Activated CD8-positive, alpha-beta T cell treated with anti-CD3 and anti-CD28 coated beads, Interleukin-2, amount 10 ng/mL, durations not matched to agents 7 days and 5 days (primary cell): ENCODE measurements at regions not wholly inside any gene's neighbourhood (a gene's known extent, or its start where the extent isn't known, plus 50 kb on each side); places are given as distances from the start of the nearest gene placed in this dataset.

Experiments
- ATAC-seq: fragments of 150-1000 bp; cut with Tn5 transposase; one replicate; pipeline ENCODE4 v1.10.0; 2021; ENCODE audit warnings: moderate library complexity
- CTCF ChIA-PET: fragments of 350-600 bp; sonication (Branson Sonifier 250); formaldehyde crosslinking; loops from one replicate; lab custom pipeline; 2021; ENCODE audit warnings: antibody characterized with exemption; lab: Charles Lee
- POLR2A ChIA-PET: fragments of 350-600 bp; sonication (Branson Sonifier 250); formaldehyde crosslinking; loops from one replicate; lab custom pipeline; 2021; ENCODE audit warnings: antibody characterized with exemption; lab: Charles Lee
- DNase-seq: peaks from one replicate; pipeline ENCODE4 v3.0.0-alpha.2; 2020
- H3K27ac Mint-ChIP-seq: one replicate; pipeline ENCODE4 v1.8.0; 2021; ENCODE audit warnings: mild to moderate bottlenecking, mixed read lengths
- H3K27me3 Mint-ChIP-seq: one replicate; pipeline ENCODE4 v1.8.0; 2021; ENCODE audit warnings: low read depth, mixed read lengths
- H3K36me3 Mint-ChIP-seq: one replicate; pipeline ENCODE4 v1.8.0; 2021; ENCODE audit warnings: low read depth, mixed read lengths
- H3K4me1 Mint-ChIP-seq: one replicate; pipeline ENCODE4 v1.8.0; 2021; ENCODE audit warnings: low read depth, mixed read lengths
- H3K4me3 Mint-ChIP-seq: one replicate; pipeline ENCODE4 v1.8.0; 2021; ENCODE audit warnings: mild to moderate bottlenecking, mixed read lengths
- H3K9me3 Mint-ChIP-seq: one replicate; pipeline ENCODE4 v1.8.0; 2022; ENCODE audit warnings: mixed read lengths; ENCODE audit not compliant: insufficient read depth

GRCh38 chr16:20166531-20167235 lies 93.0 kb upstream of the GPR139 start:
- no peak overlapping the region for H3K27ac Mint-ChIP-seq
- H3K4me3 Mint-ChIP-seq = no peak overlapping the region
- CTCF ChIA-PET = no interaction called here
- POLR2A ChIA-PET = no interaction called here
- H3K9me3 Mint-ChIP-seq = no peaks in the 10 kb centered on the region
- no peaks in the 10 kb centered on the region for H3K27me3 Mint-ChIP-seq
- H3K4me1 Mint-ChIP-seq = no peaks in the 10 kb centered on the region
- ATAC-seq = no peak
- no peaks in the 10 kb centered on the region for H3K36me3 Mint-ChIP-seq
- DNase-seq = no peak

DNA sequence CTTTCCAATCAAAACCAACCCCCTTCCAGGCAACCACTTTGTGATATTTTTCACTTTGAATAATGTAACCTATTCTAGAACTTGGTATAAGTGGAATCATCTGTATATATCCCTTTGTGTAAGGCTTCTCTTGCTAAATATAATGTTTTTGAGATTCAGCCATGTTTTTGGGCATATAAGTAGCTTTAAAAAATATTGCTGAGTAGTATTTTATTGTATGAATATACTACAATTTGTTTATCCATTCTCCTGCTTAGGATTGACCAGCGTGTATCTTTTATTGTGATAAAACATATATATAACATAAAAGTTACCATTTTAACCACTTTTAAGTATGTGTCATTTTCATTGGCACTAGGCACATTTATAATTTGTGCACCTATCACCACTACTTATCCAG lies 79.8 kb upstream of the GPR139 start:
- ChIA-PET POLR2A (no interaction called here), CTCF (no interaction called here)
- ATAC-seq = no peak
- H3K4me1 Mint-ChIP-seq = no peaks in the 10 kb centered on the region
- no peak overlapping the region for H3K27ac Mint-ChIP-seq
- H3K4me3 Mint-ChIP-seq = no peak overlapping the region
- H3K9me3 Mint-ChIP-seq = no peaks in the 10 kb centered on the region
- no peak for DNase-seq
- H3K36me3 Mint-ChIP-seq = no peaks in the 10 kb centered on the region
- no peaks in the 10 kb centered on the region for H3K27me3 Mint-ChIP-seq

DNA sequence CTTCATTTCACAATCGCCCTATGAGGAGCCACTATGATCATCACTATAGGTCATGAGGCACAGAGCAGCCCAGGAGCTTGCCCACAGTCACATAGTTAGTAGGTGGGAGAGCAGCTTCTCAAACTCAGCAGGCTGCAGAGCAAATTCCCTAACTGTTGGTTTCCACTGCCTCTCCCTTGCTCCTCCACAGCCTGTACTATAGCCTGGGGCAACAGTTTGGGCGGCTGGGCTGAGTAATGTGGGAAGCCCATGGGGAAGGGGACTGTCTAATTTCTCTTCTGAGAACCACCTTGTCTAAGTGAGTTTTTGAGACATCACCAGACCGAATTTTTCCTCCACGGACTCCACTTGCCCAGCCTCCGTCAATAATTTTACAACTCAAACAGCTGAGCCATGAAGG lies 73.4 kb upstream of the GPR139 start:
- POLR2A ChIA-PET = interaction anchor here (0.6 kb wide), 1 partner anchor 105 kb away, joined by 3 read pairs; no protein-coding TSS in a partner anchor
- CTCF ChIA-PET = no interaction called here
- no peaks in the 10 kb centered on the region for H3K36me3 Mint-ChIP-seq

GRCh38 chr16:20141956-20142355 lies 68.3 kb upstream of the GPR139 start:
- Mint-ChIP-seq H3K27ac (no peak overlapping the region), H3K36me3 (no peaks in the 10 kb centered on the region)
- CTCF ChIA-PET = no interaction called here

More for the DNA sequence above, 73.4 kb upstream of the GPR139 start:
- Mint-ChIP-seq H3K9me3 (no peaks in the 10 kb centered on the region), H3K27ac (no peak overlapping the region), H3K27me3 (no peaks in the 10 kb centered on the region), H3K4me1 (no peaks in the 10 kb centered on the region), H3K4me3 (no peak overlapping the region)
- ATAC-seq = no peak
- DNase-seq = no peak

DNA sequence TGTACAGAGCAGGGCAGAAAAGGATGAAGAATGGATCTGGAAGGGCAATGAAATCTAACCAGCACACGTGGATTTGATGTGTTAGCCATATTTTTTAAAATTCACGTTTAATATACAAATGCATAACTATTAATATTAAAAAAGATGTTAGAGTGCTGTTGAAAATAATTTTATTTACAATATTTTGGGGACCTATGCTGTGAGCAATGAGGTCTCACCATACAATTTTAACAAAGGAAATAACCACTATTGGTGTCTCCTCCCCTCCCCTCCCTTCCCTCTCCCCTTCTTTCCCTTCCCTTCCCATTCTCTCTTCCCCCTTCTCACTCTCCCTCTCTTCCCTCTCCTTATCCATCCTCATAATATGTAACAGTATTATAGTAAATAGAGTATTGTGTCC lies 64.2 kb upstream of the GPR139 start:
- no peaks in the 10 kb centered on the region for H3K9me3 Mint-ChIP-seq
- ATAC-seq (no peak), DNase-seq (no peak)
- no peaks in the 10 kb centered on the region for H3K36me3 Mint-ChIP-seq
- H3K4me1 Mint-ChIP-seq = no peaks in the 10 kb centered on the region
- H3K27ac Mint-ChIP-seq = no peak overlapping the region
- POLR2A ChIA-PET = no interaction called here
- H3K4me3 Mint-ChIP-seq = no peak overlapping the region
- CTCF ChIA-PET = no interaction called here
- no peaks in the 10 kb centered on the region for H3K27me3 Mint-ChIP-seq

More at GRCh38 chr16:20141956-20142355, 68.3 kb upstream of the GPR139 start:
- ATAC-seq = no peak
- DNase-seq = no peak
- Mint-ChIP-seq H3K4me1 (no peaks in the 10 kb centered on the region), H3K4me3 (no peak overlapping the region), H3K9me3 (no peaks in the 10 kb centered on the region), H3K27me3 (no peaks in the 10 kb centered on the region)
- POLR2A ChIA-PET = no interaction called here

- CTCF ChIA-PET = no interaction called here
- Mint-ChIP-seq H3K36me3 (no peaks in the 10 kb centered on the region), H3K27me3 (no peaks in the 10 kb centered on the region), H3K4me1 (no peaks in the 10 kb centered on the region), H3K27ac (no peak overlapping the region), H3K9me3 (no peaks in the 10 kb centered on the region), H3K4me3 (no peak overlapping the region)
- POLR2A ChIA-PET = no interaction called here
- ATAC-seq (no peak), DNase-seq (no peak)
Measured at GRCh38 chr16:20137194-20137593, 63.5 kb upstream of the GPR139 start.

DNA sequence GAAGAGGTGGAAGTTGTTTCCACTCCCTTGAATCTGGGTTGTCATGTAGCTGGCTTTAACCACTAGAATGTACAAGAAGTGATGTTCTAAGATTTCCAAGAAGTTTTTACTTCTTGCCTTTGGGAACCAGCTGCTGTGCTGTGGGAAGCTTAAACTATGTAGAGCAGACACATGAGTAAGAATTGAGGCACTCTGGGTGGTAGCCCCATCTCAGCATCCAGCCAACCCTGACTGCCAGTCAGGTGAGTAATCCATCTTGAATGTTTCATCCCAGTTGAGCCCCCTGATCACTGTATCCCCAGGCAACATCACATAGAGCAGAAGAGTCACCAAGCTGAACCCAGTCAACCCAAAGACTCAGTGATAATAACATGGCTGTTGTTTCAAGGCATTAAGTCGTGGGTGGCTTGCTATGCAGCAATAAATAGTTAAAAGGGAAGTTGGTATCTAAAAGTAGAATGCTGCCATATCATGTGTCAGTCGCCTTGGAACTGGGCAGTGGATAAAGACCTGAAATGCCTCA lies 62.8 kb upstream of the GPR139 start:
- H3K36me3 Mint-ChIP-seq = no peaks in the 10 kb centered on the region
- DNase-seq = no peak
- no peak for ATAC-seq
- ChIA-PET POLR2A (interaction anchor here (0.6 kb wide), 1 partner anchor 120 kb away, joined by 3 read pairs; no protein-coding TSS in a partner anchor), CTCF (no interaction called here)
- H3K27me3 Mint-ChIP-seq = no peaks in the 10 kb centered on the region
- no peaks in the 10 kb centered on the region for H3K4me1 Mint-ChIP-seq
- no peak overlapping the region for H3K4me3 Mint-ChIP-seq
- H3K9me3 Mint-ChIP-seq = no peaks in the 10 kb centered on the region
- no peak overlapping the region for H3K27ac Mint-ChIP-seq

DNA sequence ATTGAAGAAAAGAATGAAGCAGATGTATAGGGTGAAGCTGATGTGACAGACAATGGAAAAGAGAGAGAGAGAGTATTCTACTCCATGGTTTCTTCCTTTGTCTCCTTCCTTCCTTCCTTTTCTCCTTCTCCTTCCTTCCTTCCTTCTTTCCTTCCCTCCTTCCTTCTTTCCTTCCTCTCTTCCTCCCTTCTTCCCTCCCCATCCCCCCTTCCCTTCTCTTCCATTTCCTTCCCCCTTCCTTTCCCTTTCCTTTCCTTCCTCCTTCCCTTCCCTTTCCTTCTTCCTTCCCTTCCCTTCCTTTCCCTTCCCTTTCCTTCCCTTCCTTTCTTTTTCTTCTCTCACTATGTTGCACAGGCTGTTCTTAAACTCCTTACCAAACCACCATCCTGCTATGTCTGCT lies 55.7 kb upstream of the GPR139 start:
- H3K9me3 Mint-ChIP-seq = peaks cover 14% of the 10 kb centered on the region

More for the DNA sequence above, 55.7 kb upstream of the GPR139 start:
- ATAC-seq (no peak), DNase-seq (no peak)
- ChIA-PET POLR2A (no interaction called here), CTCF (no interaction called here)
- Mint-ChIP-seq H3K4me1 (no peaks in the 10 kb centered on the region), H3K27ac (no peak overlapping the region), H3K4me3 (no peak overlapping the region), H3K36me3 (no peaks in the 10 kb centered on the region), H3K27me3 (no peaks in the 10 kb centered on the region)
